HG02678 (cell line): ENCODE measurements at regions not wholly inside any gene's neighbourhood (a gene's known extent, or its start where the extent isn't known, plus 50 kb on each side); places are given as distances from the start of the nearest gene placed in this dataset.

ENCODE experiments used
- ATAC-seq: cut with Tn5 transposase; IDR thresholded peaks from one replicate; pipeline ENCODE4 v1.9.1; 2021; ENCODE audit warnings: mild to moderate bottlenecking, moderate library complexity; ENCODE audit not compliant: unreplicated experiment

DNA sequence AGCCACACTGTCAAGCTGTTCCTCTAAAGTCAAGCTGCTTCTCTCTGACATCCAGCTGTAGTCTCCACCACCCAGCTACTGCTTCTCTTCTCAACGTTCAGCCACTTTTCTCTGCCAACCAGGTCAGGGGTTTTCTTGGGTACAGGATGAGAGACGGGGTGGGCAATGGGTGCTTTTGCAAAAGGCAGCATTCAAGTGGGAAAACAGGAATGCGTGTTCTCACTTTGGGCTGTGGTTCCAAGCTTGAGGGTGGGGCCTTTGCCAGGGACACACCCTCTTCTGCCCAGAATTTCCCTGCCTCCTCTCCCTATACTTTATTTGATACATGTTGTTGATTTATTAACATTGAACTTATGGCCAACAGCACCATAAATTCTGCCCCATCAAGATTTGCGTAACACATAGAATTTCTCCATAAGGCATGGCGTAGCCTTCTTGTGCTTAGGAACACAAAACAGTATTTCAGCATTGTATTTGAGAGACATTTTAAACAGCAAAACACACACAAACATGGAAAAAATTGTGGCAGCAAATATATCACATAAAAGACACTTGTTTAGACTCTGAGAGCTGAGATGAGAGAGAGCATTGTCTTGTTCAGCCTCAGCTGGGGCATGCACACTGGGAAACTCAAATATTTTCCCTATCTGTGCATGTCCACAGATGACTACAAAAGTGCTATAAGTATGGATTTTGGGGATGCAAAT lies 392.8 kb downstream of the SLITRK6 start:
- ATAC-seq, result no peak

DNA sequence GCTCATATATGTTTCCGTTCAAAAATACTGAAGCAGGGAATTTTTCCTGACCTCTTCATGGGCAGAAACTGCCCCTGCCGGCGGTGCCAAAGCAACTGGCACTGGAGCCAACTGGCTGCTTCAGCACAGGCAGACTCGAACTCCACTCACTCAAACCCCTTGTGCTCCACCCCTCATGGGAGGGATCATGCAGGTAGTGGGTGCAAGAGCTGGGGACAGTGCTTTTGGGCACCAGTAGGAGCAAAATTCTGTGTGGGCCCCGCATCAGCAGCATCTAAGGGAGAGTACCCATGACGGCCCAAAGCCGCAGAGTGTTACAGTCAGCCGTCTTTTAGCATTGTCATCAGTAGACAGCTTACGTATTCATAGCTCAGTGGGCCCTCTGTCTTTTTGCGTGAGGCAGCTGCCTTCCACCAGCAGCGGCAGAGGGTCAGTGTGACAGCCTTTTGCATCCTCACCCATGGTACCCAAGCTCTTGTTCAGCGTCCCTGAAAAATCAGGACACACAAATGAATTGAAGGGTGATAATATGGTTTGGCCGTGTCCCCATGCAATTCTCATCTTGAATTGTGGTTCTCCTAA lies 393.8 kb downstream of the SLITRK6 start:
- no peak for ATAC-seq

DNA sequence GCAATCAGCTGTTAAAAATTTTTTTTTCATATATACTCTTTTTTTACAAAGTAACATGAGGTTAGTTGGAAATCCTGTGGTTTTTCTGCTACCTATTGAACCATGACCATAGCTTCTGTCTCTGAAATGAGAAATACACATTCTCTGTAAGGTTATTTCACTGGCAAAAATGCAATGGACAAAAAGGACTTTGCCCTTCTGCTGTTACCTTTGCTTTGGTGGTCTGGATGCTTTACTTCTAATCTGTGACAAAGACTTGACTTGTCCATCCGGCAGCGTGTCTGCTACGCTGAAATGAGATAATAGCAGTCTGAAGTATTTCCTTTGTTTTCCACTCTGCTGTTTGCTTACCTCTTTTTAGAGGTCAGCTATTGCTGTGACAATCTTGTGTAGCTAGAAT lies 412.8 kb downstream of the SLITRK6 start:
- ATAC-seq, result no peak

DNA sequence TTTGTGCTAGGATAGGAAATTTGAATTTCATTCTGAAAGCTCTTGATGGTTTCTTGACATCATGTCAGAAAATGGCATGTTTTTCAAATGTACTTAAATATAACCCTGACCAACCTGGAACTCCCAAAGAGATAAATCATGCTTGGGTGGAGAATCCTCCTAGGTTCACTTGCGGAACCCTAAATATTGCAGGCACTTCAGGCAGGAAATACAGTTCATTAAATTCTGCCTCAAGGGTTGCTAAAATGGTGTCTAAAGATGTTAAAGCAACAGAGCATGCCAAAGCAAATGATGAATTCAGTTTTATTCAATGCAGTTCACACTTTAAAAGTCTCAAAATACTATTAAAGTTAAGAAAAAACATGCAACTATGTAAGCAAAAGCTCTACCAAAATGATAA lies 415.9 kb downstream of the SLITRK6 start:
- no peak for ATAC-seq

DNA sequence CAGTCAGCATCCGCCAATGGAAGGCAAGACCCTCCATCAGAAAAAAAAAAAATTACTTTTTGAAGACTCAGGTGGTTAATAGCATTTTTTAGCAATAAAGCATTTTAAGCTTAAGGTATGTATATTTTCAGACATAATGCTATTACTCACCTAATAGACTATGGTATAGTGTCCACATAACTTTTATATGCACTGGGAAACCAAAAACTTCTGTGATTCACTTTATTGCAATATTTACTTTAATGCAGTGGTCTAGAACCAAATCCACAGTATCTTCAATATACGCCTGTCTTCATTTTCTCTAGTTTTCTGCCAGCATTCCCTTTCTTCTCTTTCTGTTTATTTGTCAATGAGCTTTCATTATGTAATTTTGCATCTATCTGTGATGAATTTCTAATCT lies 418.1 kb downstream of the SLITRK6 start:
- ATAC-seq, result no peak

DNA sequence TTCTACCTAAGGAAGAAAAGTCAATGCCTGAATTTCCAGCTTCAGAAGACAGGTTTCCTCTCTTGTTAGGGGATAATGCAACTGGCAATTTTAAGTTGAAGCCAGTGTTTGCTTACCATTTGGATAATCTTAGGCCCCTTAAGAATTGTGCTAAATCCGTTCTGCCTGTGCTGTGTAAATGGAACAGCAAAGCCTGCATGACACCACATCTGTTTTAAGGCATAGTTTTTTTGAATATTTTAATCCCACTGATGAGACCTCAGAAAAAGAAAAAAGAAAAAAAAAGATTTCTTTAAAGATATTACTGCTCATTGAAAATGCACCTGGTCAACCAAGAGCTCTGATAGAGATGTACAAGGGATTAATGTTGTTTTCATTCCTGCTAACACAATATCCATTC lies 419.2 kb downstream of the SLITRK6 start:
- no peak for ATAC-seq

DNA sequence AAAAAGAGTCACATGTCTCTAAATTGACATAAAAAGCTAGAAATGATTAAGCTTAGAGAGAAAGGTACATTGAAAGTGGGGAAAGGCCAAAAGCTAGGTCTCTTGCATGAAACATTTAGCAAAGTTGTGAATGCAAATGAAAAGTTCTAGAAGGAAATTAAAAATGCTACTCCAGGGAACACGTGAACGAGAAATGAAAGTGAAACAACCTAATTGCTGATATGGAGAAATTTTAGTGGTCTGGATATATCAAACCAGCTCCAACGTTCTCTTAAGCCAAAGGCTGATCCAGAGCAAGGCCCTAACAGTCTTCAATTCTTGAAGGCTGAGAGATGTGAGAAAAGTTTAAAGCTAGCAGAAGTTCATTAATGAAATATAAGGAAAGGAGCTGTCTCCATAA lies 419.8 kb downstream of the SLITRK6 start:
- ATAC-seq, result no peak

DNA sequence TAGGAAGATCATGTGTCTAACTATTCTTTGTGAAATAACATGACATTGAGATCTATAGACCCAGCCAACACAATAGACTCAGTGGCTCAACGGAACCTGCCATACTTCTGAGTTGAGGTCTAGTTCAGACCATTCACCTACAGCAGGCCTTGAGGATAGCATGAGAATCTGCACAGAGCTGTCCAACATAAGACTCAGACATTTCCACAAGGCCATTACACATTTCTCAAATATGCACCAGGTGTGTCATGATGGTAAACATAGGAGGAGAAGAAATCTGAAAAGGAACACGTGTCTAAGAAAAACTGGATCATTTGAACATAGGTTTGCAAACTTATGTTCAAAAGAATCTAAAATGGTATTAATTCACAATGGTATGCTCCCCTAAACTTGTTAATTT lies 421.4 kb downstream of the SLITRK6 start:
- no peak for ATAC-seq

DNA sequence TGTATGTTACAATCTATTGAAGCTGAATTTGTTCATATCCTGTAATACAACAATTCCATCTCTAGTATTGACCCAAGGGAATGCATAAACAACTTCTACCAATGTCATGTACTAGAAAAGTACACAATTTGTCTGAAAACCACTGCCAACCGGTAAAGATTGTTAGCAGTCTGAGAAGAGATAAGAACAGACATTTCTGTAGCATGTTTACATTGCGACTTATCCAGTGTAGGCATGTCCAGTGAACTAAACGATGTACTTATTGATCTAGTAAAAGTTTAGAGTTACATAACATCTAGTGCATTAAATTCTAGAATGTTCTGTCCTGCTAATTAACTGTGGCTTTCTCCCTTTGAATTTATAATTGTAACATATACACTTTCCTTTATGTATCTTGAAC lies 425.9 kb downstream of the SLITRK6 start:
- no peak for ATAC-seq

DNA sequence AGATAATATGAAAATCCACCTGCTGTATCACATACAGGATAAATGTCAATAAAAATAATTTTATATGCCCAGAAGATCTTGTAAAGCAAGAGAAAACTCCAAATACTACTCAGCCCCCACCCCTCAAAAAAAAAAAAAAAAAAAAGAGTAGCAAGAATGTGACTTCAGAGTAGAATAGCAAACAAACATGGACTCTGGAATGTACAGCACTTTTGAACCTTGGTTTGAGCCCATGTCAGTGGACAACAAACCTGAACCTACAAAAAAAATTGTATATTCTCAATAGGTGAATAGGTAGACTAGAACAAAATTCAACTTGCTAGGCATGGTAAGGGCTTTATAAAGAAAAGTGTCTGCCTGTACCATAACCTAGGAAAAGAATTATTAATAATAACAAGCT lies 428.0 kb downstream of the SLITRK6 start:
- ATAC-seq, result no peak

DNA sequence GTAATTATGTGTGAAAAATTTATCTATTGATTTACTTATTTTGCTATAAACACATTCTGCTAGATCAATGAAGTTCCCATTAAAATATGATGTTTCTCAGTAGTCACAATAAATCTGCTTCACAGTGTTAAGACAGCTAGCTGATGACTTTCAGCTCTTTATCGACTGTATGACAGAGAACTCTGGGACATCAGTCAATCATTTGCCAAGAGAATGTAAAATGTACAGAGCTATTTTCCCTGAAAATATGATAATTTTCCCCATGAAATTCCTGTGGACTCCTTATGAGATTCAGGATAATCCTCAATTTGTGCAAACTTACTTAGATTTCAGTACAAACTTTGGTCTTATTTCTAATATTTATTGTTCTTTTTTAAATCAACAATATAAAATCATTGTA lies 430.5 kb downstream of the SLITRK6 start:
- no peak for ATAC-seq

DNA sequence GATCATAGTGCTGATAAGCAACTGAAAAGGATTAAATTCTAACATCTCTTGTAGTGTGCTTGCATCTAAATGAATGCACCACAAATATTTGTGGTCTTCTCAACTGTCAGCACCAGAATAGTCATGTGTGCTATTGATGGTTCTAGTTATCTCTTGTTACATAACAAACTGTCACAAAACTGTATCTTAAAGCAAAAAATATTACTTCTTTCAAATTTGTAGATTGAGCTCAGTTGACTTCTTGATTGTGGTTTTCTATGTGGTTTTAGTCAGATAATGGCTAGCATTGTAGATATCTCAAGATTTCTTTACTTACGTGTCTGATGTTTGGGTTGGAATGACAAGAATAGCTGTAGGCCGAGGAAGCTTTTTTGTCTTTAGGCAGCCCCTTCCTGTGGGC lies 431.3 kb downstream of the SLITRK6 start:
- no peak for ATAC-seq

DNA sequence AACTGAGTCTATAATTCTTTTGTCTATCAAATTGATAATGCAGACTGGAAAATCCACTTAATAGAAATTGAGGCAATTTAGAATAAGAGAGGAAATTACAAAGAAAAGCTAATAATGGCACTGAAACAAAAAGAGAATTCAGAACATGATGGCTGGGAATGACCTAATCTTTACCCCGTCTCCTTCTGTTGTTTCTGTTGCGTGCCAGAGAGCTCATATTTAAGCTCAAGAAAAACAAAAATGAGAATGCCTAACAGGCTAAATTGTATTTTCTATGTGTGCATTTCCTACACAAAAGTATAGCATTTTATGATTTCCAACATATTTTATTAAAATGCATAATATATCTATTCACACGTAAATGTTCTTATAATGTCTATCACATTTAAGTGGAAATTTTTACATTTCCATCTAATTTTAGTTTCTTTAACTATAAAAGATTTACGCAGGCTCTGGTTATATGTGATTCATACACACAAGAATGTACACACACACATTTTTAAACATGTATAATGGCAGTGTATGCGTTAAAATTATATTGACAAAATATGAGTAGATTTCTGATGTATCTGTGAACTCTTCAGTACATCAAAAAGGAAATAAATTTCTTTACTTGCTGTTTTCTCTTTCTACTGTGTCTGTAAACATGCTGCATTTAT lies 432.3 kb downstream of the SLITRK6 start:
- no peak for ATAC-seq

DNA sequence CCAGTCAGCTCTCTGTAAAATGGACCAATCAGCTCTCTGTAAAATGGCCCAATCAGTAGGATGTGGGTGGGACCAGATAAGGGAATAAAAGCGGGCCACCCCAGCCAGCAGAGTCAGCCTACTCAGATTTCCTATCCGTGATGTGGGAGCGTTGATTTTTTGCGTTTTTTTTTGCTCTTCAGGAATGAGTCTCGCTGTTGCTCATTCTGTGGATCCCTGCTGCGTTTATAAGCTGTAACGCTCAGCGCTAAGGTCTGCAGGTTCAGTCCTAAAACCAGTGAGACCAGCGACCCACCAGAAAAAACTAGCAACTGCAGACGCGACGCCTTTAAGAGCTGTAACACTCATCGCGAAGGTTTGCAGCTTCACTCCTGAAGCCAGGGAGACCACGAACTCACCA lies 435.7 kb downstream of the SLITRK6 start:
- ATAC-seq, result no peak

DNA sequence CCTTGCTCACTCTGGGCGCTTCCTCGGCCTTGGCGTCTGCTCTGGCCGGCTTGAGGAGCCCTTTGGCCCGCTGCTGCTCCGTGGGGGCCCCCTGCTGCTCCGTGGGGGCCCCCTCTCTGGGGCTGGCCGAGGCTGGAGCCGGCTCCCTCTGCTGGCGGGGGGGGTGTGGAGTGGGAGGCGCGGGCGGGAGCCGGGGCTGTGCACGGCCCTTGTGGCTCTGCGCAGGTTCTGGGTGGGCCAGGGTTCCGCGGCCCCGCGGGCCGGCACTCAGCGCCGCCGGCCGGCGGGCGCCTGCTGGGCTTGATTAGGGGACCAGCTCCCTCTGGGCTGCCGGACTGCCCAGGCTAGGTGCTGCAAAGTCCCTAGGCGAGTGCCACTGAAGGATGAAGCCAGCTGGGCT lies 436.2 kb downstream of the SLITRK6 start:
- no peak for ATAC-seq

DNA sequence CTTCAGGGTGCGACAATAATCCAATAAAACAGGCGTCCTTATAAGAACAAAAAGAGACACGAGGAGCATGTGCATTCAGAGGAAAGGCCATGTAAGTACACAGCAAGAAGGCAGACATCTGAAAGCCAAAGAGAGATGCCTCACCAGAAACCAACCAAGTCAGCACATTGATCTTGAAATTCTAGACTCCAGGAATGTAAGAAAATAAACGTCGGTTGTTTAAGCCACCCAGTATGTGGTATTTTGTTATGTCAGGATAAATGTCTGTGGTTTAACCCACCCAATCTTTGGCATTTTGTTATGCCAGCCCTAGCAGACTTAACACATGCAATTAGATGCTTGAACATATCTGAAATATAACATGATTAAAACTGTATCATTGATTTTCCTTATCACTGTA lies 452.0 kb downstream of the SLITRK6 start:
- no peak for ATAC-seq

DNA sequence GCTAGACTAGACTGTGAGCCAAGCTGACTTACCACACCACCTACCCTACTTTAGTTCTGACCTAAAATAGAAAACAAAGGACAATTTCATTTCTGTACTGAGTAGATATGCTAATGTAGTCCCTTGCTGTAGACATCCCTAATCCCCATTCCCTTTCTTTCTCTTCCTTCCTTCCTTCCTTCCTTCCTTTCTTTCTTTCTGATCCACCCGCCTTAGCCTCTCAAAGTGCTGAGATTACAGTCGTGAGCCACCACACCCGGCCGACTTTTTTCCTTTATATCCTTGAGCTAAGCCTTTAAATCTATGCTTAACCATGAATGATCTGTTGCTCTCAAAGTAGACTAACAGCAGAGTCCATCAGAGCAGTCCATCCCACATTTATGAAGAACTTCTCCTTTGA lies 465.0 kb downstream of the SLITRK6 start:
- no peak for ATAC-seq

DNA sequence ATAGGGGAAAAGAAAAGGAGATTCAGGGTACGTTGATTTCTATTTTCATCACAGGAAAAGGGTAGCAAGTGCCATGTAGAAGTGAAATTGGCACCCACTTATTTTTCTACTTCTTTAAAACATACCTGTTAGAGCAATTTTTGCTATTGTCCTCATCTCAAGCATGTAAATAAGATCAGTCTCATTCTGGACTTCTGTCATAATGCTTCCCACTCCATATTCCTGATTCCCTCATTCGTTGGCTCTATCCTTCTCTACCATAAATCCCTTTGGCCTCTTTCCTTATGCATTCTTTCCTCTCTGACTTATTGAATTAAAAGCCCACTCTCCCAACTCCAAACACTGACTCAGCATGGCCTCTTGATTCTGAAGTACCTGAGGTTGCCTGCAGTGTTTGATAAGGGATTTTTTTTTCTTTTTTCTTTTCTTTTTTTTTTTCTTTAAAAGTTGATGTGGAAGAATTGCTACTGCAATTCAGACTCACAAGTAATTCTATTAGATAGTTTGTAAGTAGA lies 465.7 kb downstream of the SLITRK6 start:
- no peak for ATAC-seq

DNA sequence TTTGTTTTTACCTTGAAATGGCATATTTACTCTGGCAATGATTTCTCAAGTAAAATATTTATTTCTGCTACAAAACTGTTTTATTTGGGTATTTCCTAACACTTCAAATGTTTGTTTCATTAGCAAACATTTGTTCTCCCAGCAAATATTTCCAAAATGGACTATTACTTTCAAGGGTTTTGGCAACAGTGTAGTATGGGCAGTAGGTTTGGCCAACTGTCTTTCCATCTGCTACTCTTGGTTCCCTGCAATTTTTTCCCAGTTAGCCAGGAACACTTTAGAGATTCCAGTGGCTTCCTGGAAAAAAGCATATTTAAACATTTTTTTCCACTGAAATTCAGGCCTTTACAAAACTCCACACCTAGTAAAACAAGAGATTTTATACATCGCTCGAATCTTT lies 466.6 kb downstream of the SLITRK6 start:
- no peak for ATAC-seq

DNA sequence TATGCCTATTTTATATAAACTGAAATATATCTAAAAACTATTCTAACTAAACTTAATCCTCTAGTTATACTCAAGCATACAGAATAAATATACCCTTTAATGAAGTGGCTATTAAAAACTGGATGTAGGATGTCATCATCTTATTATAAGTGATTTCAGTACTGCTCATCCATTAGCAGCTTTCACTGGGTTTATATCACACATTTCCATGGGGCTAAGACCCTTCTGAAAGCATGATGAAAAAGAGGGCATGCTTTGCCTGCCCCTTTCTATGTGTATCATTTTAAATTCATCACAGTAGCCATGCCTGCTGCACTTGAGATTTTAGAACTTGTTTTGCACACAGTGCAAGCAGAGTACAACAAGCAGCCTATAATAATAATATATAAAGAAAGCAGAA lies 477.5 kb downstream of the SLITRK6 start:
- no peak for ATAC-seq

DNA sequence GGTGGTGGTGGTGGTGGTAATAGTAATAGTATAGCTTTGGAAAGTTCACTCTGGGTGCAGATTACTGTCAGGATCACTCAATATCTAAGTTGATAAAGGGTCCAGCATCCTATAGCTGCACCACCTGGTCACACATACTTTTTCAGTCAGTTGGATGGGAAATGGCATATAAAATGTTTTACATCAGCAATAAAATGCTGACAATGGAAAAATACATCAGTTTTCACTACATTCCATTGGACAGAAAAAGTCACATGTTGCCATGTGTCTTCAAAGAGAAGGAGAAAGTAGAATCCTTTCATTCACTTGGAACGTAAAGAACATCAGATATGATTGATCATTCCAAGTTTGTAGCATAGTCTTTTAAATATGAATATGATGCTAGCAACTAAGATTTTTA lies 481.4 kb downstream of the SLITRK6 start:
- ATAC-seq, result no peak

DNA sequence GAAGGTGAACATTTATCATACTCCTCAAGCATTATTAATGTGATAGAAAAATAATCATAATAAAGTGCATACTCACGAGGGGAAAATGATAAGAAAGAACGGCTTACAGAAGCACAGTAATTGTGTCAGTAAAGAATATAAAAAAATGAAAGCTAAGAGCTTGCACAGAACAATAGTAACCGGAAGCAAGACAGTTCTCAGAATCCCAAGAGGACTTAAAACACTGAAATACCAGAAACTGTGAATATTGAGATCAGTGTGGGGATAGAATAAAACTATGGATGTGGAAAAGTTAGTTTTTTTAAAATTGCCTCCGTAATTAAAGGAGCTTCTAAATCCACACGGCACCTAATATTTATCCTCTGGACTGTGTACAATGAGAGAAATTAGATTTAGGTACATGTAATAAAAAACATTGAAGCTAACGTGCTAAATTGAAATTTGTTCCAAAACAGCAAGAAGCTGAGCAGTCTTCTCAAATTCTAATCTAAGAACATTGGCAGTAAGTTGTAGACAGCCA lies 482.7 kb downstream of the SLITRK6 start:
- no peak for ATAC-seq
